ENCODE measurements at regions not wholly inside any gene's neighbourhood (a gene's known extent, or its start where the extent isn't known, plus 50 kb on each side); places are given as distances from the start of the nearest gene placed in this dataset.

GRCh38 chr17:63224644-63225043, 221.5 kb downstream of the CYB561 start:
- no peak for TF ChIP-seq CTCF (IDR thresholded peaks at IDR 0.05; ENCODE audit: insufficient read depth, low read length, poor library complexity, severe bottlenecking)
- no peak for TF ChIP-seq EZH2phosphoT487 (conservative IDR thresholded peaks at IDR 0.05; ENCODE audit: low read length)
